ENCODE measurements at regions not wholly inside any gene's neighbourhood (a gene's known extent, or its start where the extent isn't known, plus 50 kb on each side); places are given as distances from the start of the nearest gene placed in this dataset.

DNA sequence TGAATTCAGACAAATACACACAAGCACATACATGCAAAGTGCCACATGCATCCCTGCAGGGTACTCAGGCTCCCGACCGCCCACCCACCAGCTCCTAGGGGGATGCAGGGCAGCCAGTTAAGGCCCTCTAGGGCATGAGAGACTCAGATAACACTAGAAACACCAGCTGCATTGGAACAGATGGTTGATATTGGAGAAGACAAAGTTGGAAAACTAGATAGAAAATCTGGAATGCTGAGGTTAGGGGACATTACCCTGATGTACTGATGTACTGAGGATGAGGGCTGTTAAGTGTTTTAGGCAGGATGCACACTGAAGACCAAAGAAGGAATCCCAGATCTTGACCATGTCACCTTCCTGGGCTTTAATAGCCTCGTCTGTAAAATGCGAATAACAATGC, 134.6 kb upstream of the ECI2 start:
- in situ Hi-C loops (cut with MboI; ENCODE audit: low sequenced_read_pairs, unreplicated experiment): no loop called here
- no peak for DNase-seq (ENCODE audit: low spot score)
- TF ChIP-seq, protein P1, sequence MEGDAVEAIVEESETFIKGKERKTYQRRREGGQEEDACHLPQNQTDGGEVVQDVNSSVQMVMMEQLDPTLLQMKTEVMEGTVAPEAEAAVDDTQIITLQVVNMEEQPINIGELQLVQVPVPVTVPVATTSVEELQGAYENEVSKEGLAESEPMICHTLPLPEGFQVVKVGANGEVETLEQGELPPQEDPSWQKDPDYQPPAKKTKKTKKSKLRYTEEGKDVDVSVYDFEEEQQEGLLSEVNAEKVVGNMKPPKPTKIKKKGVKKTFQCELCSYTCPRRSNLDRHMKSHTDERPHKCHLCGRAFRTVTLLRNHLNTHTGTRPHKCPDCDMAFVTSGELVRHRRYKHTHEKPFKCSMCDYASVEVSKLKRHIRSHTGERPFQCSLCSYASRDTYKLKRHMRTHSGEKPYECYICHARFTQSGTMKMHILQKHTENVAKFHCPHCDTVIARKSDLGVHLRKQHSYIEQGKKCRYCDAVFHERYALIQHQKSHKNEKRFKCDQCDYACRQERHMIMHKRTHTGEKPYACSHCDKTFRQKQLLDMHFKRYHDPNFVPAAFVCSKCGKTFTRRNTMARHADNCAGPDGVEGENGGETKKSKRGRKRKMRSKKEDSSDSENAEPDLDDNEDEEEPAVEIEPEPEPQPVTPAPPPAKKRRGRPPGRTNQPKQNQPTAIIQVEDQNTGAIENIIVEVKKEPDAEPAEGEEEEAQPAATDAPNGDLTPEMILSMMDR (IDR thresholded peaks at IDR 0.05; ENCODE audit: borderline replicate concordance, control extremely low read depth, extremely low read depth, insufficient read depth, missing control alignments): no peak

DNA sequence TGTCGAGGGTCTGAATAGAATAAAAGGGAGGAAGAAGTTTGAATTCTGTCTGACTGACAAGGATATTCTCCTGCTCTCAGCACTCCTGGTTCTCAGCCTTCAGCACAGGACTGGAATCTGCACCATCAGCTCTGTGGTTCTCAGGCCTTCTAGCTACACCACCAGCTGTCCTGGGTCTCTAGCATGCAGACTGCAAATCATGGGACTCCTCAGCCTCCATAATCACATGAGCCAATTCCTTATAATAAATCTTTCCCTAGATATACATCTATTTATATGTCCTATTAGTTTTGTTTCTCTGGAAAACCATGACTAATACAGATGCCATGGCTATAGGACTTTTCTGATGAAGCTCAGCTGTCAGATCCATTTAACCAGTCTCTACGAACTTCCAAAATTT, 132.8 kb upstream of the ECI2 start:
- no peak for DNase-seq (ENCODE audit: low spot score)
- TF ChIP-seq, protein P1 (IDR thresholded peaks at IDR 0.05; ENCODE audit: borderline replicate concordance, control extremely low read depth, extremely low read depth, insufficient read depth, missing control alignments): no peak
- in situ Hi-C loops (cut with MboI; ENCODE audit: low sequenced_read_pairs, unreplicated experiment): no loop called here

- in situ Hi-C loops (cut with MboI; ENCODE audit: low sequenced_read_pairs, unreplicated experiment): no loop called here
- TF ChIP-seq, protein P1 (IDR thresholded peaks at IDR 0.05; ENCODE audit: borderline replicate concordance, control extremely low read depth, extremely low read depth, insufficient read depth, missing control alignments): no peak
- DNase-seq (ENCODE audit: low spot score): no peak
These were observed 130.4 kb upstream of the ECI2 start for GRCh38 chr6:4265740-4266139.

- in situ Hi-C loops (cut with MboI; ENCODE audit: low sequenced_read_pairs, unreplicated experiment): no loop called here
- no peak for DNase-seq (ENCODE audit: low spot score)
- TF ChIP-seq, protein P1 (IDR thresholded peaks at IDR 0.05; ENCODE audit: borderline replicate concordance, control extremely low read depth, extremely low read depth, insufficient read depth, missing control alignments): no peak
These were observed 129.2 kb upstream of the ECI2 start for GRCh38 chr6:4264601-4265000.

DNA sequence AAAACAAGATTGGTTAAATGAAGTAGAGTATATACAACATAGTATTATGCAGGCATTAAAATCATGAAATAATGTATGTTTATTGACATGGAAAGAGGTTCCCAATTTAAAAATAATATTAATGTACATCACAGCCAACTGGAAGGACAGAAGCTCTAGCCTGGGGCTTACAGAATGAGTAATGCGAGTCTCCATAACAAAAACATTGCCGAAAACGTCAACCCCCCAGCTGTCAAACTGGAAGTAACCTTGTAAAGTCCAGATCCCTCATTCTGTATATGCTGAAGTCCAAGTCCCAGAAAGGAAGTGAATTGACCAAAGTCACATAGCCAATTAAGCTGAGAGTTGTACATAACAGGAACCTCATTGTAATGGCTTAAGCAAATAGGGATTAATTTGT, 128.7 kb upstream of the ECI2 start:
- no peak for DNase-seq (ENCODE audit: low spot score)
- in situ Hi-C loops (cut with MboI; ENCODE audit: low sequenced_read_pairs, unreplicated experiment): no loop called here
- TF ChIP-seq, protein P1 (IDR thresholded peaks at IDR 0.05; ENCODE audit: borderline replicate concordance, control extremely low read depth, extremely low read depth, insufficient read depth, missing control alignments): no peak

DNA sequence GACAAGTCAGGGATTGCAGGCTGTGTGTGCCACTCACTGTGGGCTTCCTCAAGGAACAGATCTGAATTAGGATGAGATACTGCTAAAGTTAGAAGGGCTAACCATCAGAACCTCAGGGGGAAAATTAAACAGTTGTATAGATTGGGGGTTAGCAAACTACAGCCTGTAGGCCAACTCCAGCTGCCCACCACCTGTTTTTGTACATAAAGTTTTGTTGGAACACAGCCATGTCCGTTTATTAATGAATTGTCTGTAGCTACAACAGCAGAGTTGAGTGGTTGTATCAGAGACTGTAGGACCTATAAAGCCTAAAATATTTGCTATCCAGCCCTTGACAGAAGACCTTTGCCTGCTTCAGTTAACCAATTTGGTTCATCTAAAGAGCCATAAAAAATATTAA, 127.2 kb upstream of the ECI2 start:
- no peak for DNase-seq (ENCODE audit: low spot score)
- TF ChIP-seq, protein P1 (IDR thresholded peaks at IDR 0.05; ENCODE audit: borderline replicate concordance, control extremely low read depth, extremely low read depth, insufficient read depth, missing control alignments): no peak
- in situ Hi-C loops (cut with MboI; ENCODE audit: low sequenced_read_pairs, unreplicated experiment): no loop called here

- in situ Hi-C loops (cut with MboI; ENCODE audit: low sequenced_read_pairs, unreplicated experiment): no loop called here
- no peak for DNase-seq (ENCODE audit: low spot score)
- TF ChIP-seq, protein P1 (IDR thresholded peaks at IDR 0.05; ENCODE audit: borderline replicate concordance, control extremely low read depth, extremely low read depth, insufficient read depth, missing control alignments): no peak
These were observed 124.0 kb upstream of the ECI2 start for GRCh38 chr6:4259391-4259790.
